Right cardiac atrium (tissue), 5 donors: ENCODE measurements at regions not wholly inside any gene's neighbourhood (a gene's known extent, or its start where the extent isn't known, plus 50 kb on each side); places are given as distances from the start of the nearest gene placed in this dataset.

Source experiments
- ATAC-seq, 2 donors: fragments of 200-7000 bp; cut with Tn5 transposase; one replicate each; pipeline versions ENCODE4 v1.8.0 to v1.9.1; 2020; ENCODE audit warnings: moderate library complexity in 2 of 2, mild to moderate bottlenecking in 1 of 2
- DNase-seq, 3 donors: peaks; one replicate each; pipeline ENCODE4 v3.0.0-alpha.2; 2020
- H3K27ac ChIP-seq: one replicate; pipeline ENCODE4 v1.5.1; 2013; ENCODE audit warnings: mild to moderate bottlenecking, low read length, control low read depth, moderate library complexity
- H3K27me3 ChIP-seq: one replicate; pipeline ENCODE4 v1.6.1; 2013; ENCODE audit not compliant: control insufficient read depth, insufficient read depth
- H3K4me1 ChIP-seq: one replicate; pipeline ENCODE4 v1.6.1; 2013; ENCODE audit warnings: low read length; ENCODE audit not compliant: control insufficient read depth, insufficient read depth
- H3K4me3 ChIP-seq: one replicate; pipeline ENCODE4 v1.5.1; 2013; ENCODE audit warnings: low read length, control low read depth
- H3K9me3 ChIP-seq: one replicate; pipeline ENCODE4 v1.6.1; 2013; ENCODE audit warnings: low read length; ENCODE audit not compliant: control insufficient read depth
- WGBS: extraction: QIAGEN DNeasy Blood & Tissue Kit; methylation state at CpG from one replicate; pipeline ENCODE4 v1.1.7; 2013; 5-methylcytosine and 5-hydroxymethylcytosine counted together
- intact Hi-C, 4 donors: fragments of 100-400 bp; cut with DNase I; formaldehyde crosslinking; loops; one replicate each; pipeline versions ENCODE4 v1.11.0 to v1.14.0; 2022 to 2023
- donor health status: healthy with polysubstance abuse.
- donor health status: DM: no; HTN: yes; CAD: no.
- donor health status: DM: no; HTN: no; CAD: no.
- donor health status: DM: no; HTN: yes; CAD: no; lungs with severe emphysema.
- donor health status: DM: yes; HTN: yes; CAD: no.

- no peak overlapping the region for H3K4me3 ChIP-seq
- intact Hi-C loops: no loop called here
- DNase-seq (no peak), ATAC-seq (no peak)
- H3K27me3 ChIP-seq: no peaks in the 10 kb centered on the region
- 71% methylated on average over 7 of the region's 7 CpGs for WGBS
- H3K9me3 ChIP-seq: no peaks in the 10 kb centered on the region
- no peak overlapping the region for H3K27ac ChIP-seq
- H3K4me1 ChIP-seq: no peaks in the 10 kb centered on the region
Measured at GRCh38 chr1:29785137-29785527, 548.8 kb downstream of the PTPRU start.

GRCh38 chr1:29784276-29785136 is 548.2 kb downstream of the PTPRU start:
- no peaks in the 10 kb centered on the region for H3K27me3 ChIP-seq
- H3K27ac ChIP-seq: no peak overlapping the region
- 66% methylated on average over 10 of the region's 10 CpGs for WGBS
- intact Hi-C loops: no loop called here
- no peak for DNase-seq
- no peaks in the 10 kb centered on the region for H3K4me1 ChIP-seq
- ATAC-seq: no peak
- no peaks in the 10 kb centered on the region for H3K9me3 ChIP-seq
- H3K4me3 ChIP-seq: no peak overlapping the region

GRCh38 chr1:29783508-29784275 is 547.4 kb downstream of the PTPRU start:
- intact Hi-C loops: no loop called here
- Histone ChIP-seq H3K9me3 (no peaks in the 10 kb centered on the region), H3K27ac (no peak overlapping the region), H3K4me3 (no peak overlapping the region), H3K27me3 (no peaks in the 10 kb centered on the region), H3K4me1 (no peaks in the 10 kb centered on the region)
- 69% methylated on average over 17 of the region's 17 CpGs for WGBS
- ATAC-seq (no peak), DNase-seq (peak in 1 of 3 donors; percentile 28)

- WGBS: 76% methylated on average over 6 of the region's 6 CpGs
Measured at GRCh38 chr1:29782846-29783507, 546.7 kb downstream of the PTPRU start.

GRCh38 chr1:29779146-29779545 is 542.8 kb downstream of the PTPRU start:
- Histone ChIP-seq H3K9me3 (no peaks in the 10 kb centered on the region), H3K4me1 (no peaks in the 10 kb centered on the region), H3K27ac (no peak overlapping the region), H3K4me3 (no peak overlapping the region), H3K27me3 (no peaks in the 10 kb centered on the region)
- intact Hi-C loops: no loop called here
- DNase-seq: no peak
- no peak for ATAC-seq
- 77% methylated on average over 5 of the region's 5 CpGs for WGBS

More at GRCh38 chr1:29782846-29783507, 546.7 kb downstream of the PTPRU start:
- intact Hi-C loops: no loop called here
- H3K9me3 ChIP-seq: no peaks in the 10 kb centered on the region
- no peak for ATAC-seq
- no peak overlapping the region for H3K27ac ChIP-seq
- H3K4me3 ChIP-seq: no peak overlapping the region
- DNase-seq: no peak
- no peaks in the 10 kb centered on the region for H3K27me3 ChIP-seq
- H3K4me1 ChIP-seq: no peaks in the 10 kb centered on the region

GRCh38 chr1:29777522-29777921 is 541.2 kb downstream of the PTPRU start:
- intact Hi-C loops: no loop called here
- no peaks in the 10 kb centered on the region for H3K27me3 ChIP-seq
- ATAC-seq (no peak), DNase-seq (no peak)
- no peak overlapping the region for H3K27ac ChIP-seq
- H3K4me3 ChIP-seq: no peak overlapping the region
- 83% methylated on average over 2 of the region's 2 CpGs for WGBS
- no peaks in the 10 kb centered on the region for H3K9me3 ChIP-seq
- H3K4me1 ChIP-seq: no peaks in the 10 kb centered on the region

GRCh38 chr1:29774355-29774754 is 538.0 kb downstream of the PTPRU start:
- Histone ChIP-seq H3K9me3 (no peaks in the 10 kb centered on the region), H3K4me3 (no peak overlapping the region), H3K4me1 (no peaks in the 10 kb centered on the region), H3K27me3 (no peaks in the 10 kb centered on the region), H3K27ac (no peak overlapping the region)
- intact Hi-C loops: no loop called here
- no peak for ATAC-seq
- no peak for DNase-seq
- 80% methylated on average over 2 of the region's 2 CpGs for WGBS

- intact Hi-C loops: no loop called here
- Histone ChIP-seq H3K4me3 (no peak overlapping the region), H3K27me3 (no peaks in the 10 kb centered on the region), H3K4me1 (no peaks in the 10 kb centered on the region), H3K27ac (no peak overlapping the region), H3K9me3 (no peaks in the 10 kb centered on the region)
- ATAC-seq (no peak), DNase-seq (no peak)
- 55% methylated on average over 4 of the region's 4 CpGs for WGBS
Measured at GRCh38 chr1:29772584-29773100, 536.3 kb downstream of the PTPRU start.

- Histone ChIP-seq H3K27ac (no peak overlapping the region), H3K27me3 (no peaks in the 10 kb centered on the region), H3K4me1 (no peaks in the 10 kb centered on the region), H3K4me3 (no peak overlapping the region), H3K9me3 (no peaks in the 10 kb centered on the region)
- intact Hi-C loops: no loop called here
- 54% methylated on average over 11 of the region's 11 CpGs for WGBS
- DNase-seq: no peak
- ATAC-seq: no peak
Measured at GRCh38 chr1:29767769-29768425, 531.6 kb downstream of the PTPRU start.

- Histone ChIP-seq H3K4me1 (no peaks in the 10 kb centered on the region), H3K27me3 (no peaks in the 10 kb centered on the region), H3K27ac (no peak overlapping the region), H3K4me3 (no peak overlapping the region), H3K9me3 (no peaks in the 10 kb centered on the region)
- WGBS: 62% methylated on average over 27 of the region's 27 CpGs
- ATAC-seq (no peak), DNase-seq (no peak)
- intact Hi-C loops: no loop called here
Measured at GRCh38 chr1:29767088-29767685, 530.9 kb downstream of the PTPRU start.
